CD8-positive, alpha-beta memory T cell (primary cell): ENCODE measurements at regions not wholly inside any gene's neighbourhood (a gene's known extent, or its start where the extent isn't known, plus 50 kb on each side); places are given as distances from the start of the nearest gene placed in this dataset.

ENCODE experiments used
- CTCF ChIA-PET: fragments of 350-600 bp; sonication (Branson Sonifier 250); formaldehyde crosslinking; loops from one replicate; lab custom pipeline; 2021; ENCODE audit warnings: antibody characterized with exemption; lab: Charles Lee
- POLR2A ChIA-PET: fragments of 350-600 bp; sonication (Branson Sonifier 250); formaldehyde crosslinking; loops from one replicate; lab custom pipeline; 2021; ENCODE audit warnings: antibody characterized with exemption; lab: Charles Lee
- DNase-seq, 5 donors: peaks; one replicate each; pipeline versions ENCODE4 v3.0.0 to v3.0.0-alpha.2; 2020 to 2022; ENCODE audit warnings: mixed read lengths in 1 of 5
- H3K27ac ChIP-seq: one replicate; pipeline ENCODE4 v1.7.0; 2013; ENCODE audit warnings: low read depth, mild to moderate bottlenecking, low read length, moderate library complexity
- H3K27me3 ChIP-seq: 2 replicates; pipeline ENCODE4 v1.7.0; 2013; ENCODE audit warnings: low read length, mild to moderate bottlenecking; ENCODE audit not compliant: insufficient read depth, poor library complexity, severe bottlenecking
- H3K36me3 ChIP-seq: 2 replicates; pipeline ENCODE4 v1.7.0; 2013; ENCODE audit warnings: mild to moderate bottlenecking, low read length, moderate library complexity; ENCODE audit not compliant: insufficient read depth
- H3K4me1 ChIP-seq: 2 replicates; pipeline ENCODE4 v1.7.0; 2013; ENCODE audit warnings: mild to moderate bottlenecking, low read length, moderate library complexity; ENCODE audit not compliant: insufficient read depth
- H3K4me3 ChIP-seq: 2 replicates; pipeline ENCODE4 v1.7.0; 2013; ENCODE audit warnings: mild to moderate bottlenecking, low read length
- H3K9me3 ChIP-seq: 2 replicates; pipeline ENCODE4 v1.7.0; 2013; ENCODE audit warnings: mild to moderate bottlenecking, low read length
- H3K27ac Mint-ChIP-seq, 8 donors: one replicate each; pipeline ENCODE4 v1.8.0; 2020 to 2021; ENCODE audit warnings: mixed read lengths in 8 of 8, mild to moderate bottlenecking in 6 of 8, inconsistent platforms in 3 of 8, moderate library complexity in 3 of 8
- H3K27me3 Mint-ChIP-seq, 2 donors: one replicate each; pipeline ENCODE4 v1.8.0; 2020 to 2021; ENCODE audit warnings: mixed read lengths in 2 of 2, mild to moderate bottlenecking in 1 of 2, moderate library complexity in 1 of 2
- H3K36me3 Mint-ChIP-seq, 3 donors: one replicate each; pipeline ENCODE4 v1.8.0; 2020 to 2021; ENCODE audit warnings: mixed read lengths in 3 of 3, inconsistent platforms in 1 of 3, mild to moderate bottlenecking in 1 of 3
- H3K4me1 Mint-ChIP-seq, 3 donors: one replicate each; pipeline ENCODE4 v1.8.0; 2020 to 2021; ENCODE audit warnings: mixed read lengths in 3 of 3, inconsistent platforms in 1 of 3, mild to moderate bottlenecking in 1 of 3
- H3K4me3 Mint-ChIP-seq, 7 donors: one replicate each; pipeline ENCODE4 v1.8.0; 2020 to 2021; ENCODE audit warnings: mixed read lengths in 7 of 7, mild to moderate bottlenecking in 6 of 7, moderate library complexity in 4 of 7, inconsistent platforms in 2 of 7
- H3K9me3 Mint-ChIP-seq, 5 donors: one replicate each; pipeline ENCODE4 v1.8.0; 2020 to 2022; ENCODE audit warnings: mixed read lengths in 5 of 5, mild to moderate bottlenecking in 3 of 5, moderate library complexity in 2 of 5, inconsistent platforms in 1 of 5

DNA sequence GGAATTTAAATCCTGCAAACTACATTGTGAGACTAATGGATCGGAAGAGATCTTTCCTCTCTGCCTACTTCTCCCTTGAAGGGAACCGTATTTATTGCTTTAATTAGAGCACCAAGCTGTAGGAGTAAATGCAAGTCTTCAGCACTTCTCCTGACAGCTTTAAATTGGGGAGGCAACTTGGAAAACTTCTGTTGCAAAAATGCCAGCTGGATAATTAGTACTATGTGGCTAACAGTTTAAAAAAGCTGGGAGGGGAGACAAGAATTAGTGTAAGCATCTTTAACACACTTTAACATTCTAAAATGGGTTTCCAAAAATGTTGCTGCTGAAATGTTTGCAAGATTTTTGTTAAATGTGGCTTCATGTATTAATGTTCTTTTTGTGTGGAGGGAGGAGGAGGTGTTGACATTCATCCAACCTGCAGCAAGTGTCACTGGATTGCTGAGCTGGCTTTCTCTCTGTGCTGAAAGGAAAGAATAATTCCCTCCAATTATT, 108.5 kb downstream of the PCTP start:
- no peaks in the 10 kb centered on the region for H3K27me3 ChIP-seq
- no peaks in the 10 kb centered on the region for H3K36me3 ChIP-seq
- H3K4me1 Mint-ChIP-seq = no peaks in the 10 kb centered on the region
- H3K4me3 Mint-ChIP-seq = no peak overlapping the region
- H3K36me3 Mint-ChIP-seq = no peaks in the 10 kb centered on the region
- H3K9me3 ChIP-seq = no peaks in the 10 kb centered on the region
- H3K4me1 ChIP-seq = no peaks in the 10 kb centered on the region
- no peak overlapping the region for H3K4me3 ChIP-seq
- DNase-seq = no peak
- CTCF ChIA-PET = no interaction called here
- POLR2A ChIA-PET = no interaction called here
- no peak overlapping the region for H3K27ac ChIP-seq
- peaks cover 3 to 7% of the 10 kb centered on the region in 2 donors for H3K27me3 Mint-ChIP-seq
- H3K27ac Mint-ChIP-seq = no peak overlapping the region
- H3K9me3 Mint-ChIP-seq = peaks cover 0 to 4% (median 0%) of the 10 kb centered on the region in 5 donors

DNA sequence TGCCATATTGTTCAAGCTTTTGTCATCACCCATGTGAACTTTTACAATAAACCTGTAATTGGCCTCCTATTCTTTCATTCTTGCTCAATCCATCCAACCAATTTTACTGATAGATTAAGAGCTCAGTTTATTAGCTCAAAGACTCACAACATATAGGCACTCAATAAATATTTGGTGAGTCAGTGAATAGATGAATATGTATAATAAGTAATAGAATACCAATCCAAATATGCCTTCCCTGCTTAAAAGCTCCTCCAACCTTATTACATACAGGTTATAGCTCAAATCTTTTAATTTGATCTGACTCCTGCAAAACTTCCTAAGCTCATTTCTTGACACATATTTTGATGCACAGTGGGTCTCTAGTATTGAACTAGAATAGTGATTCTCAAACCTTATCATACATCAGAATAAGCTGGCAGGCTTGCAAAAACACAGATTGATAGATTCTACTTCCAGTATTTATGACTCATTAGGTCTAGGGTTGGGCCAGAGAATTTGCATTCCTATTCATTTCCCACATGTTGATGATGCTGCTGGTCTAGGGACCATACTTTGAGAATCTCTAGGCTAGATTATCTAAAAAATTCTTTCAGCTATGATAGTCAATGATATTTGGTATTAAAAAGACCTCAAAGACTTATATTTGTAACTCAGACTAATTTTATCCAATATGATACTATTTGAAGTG, 114.4 kb downstream of the PCTP start:
- Mint-ChIP-seq H3K27me3 (no peaks in the 10 kb centered on the region), H3K4me3 (no peak overlapping the region), H3K27ac (no peak overlapping the region), H3K36me3 (peaks cover 0 to 1% (median 0%) of the 10 kb centered on the region in 3 donors), H3K9me3 (peaks cover 0 to 13% (median 2%) of the 10 kb centered on the region in 5 donors), H3K4me1 (no peaks in the 10 kb centered on the region)
- no peak for DNase-seq
- Histone ChIP-seq H3K27ac (no peak overlapping the region), H3K9me3 (no peaks in the 10 kb centered on the region), H3K27me3 (no peaks in the 10 kb centered on the region), H3K36me3 (no peaks in the 10 kb centered on the region), H3K4me3 (no peak overlapping the region), H3K4me1 (no peaks in the 10 kb centered on the region)
- ChIA-PET CTCF (no interaction called here), POLR2A (no interaction called here)

DNA sequence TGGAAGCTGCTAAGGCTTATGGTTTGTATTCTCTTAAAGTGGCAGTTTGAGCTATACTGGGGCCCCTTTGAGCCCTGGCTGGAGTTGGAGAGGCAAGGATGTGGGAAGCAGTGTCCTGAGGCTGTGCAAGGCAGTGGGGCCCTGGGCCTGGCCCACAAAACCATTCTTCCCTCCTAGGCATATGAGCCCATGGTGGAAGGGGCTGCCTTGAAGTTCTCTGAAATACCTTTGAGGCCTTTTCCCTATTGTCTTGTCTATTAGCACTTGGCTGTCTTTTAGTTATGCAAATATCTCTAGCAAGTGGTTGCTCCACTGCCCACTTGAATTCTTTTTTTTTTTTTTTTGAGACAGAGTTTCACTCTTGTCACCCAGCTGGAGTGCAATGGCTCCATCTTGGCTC, 119.2 kb downstream of the PCTP start:
- CTCF ChIA-PET = no interaction called here
- H3K9me3 ChIP-seq = no peaks in the 10 kb centered on the region
- H3K27ac ChIP-seq = no peak overlapping the region
- no peaks in the 10 kb centered on the region for H3K4me1 ChIP-seq
- no peaks in the 10 kb centered on the region for H3K27me3 Mint-ChIP-seq
- H3K27me3 ChIP-seq = no peaks in the 10 kb centered on the region
- H3K4me3 Mint-ChIP-seq = no peak overlapping the region
- no peaks in the 10 kb centered on the region for H3K4me1 Mint-ChIP-seq
- H3K9me3 Mint-ChIP-seq = peaks cover 0 to 13% (median 3%) of the 10 kb centered on the region in 5 donors
- no peak for DNase-seq
- no peak overlapping the region for H3K27ac Mint-ChIP-seq
- peaks cover 0 to 1% (median 0%) of the 10 kb centered on the region in 3 donors for H3K36me3 Mint-ChIP-seq
- POLR2A ChIA-PET = no interaction called here
- no peaks in the 10 kb centered on the region for H3K36me3 ChIP-seq
- no peak overlapping the region for H3K4me3 ChIP-seq

DNA sequence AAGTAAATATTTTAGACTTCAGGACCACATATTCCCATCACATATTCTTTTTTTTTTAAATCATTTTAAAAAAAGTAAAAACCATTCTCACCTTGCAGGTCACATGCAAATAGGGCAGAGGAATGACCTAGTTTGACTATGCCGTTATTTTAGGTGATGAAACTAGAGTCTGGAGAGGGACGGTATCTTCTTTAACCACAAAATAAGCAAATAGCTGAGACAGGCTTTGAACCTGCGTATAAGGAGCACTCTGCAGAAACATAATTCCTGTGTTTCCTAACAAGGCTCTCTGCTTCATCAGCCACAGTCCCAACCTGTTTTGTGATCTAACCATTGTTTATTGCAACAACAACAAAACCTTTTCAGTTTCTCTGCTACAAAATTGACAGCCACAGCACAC, 121.5 kb downstream of the PCTP start:
- DNase-seq = no peak
- Mint-ChIP-seq H3K9me3 (peaks cover 0 to 10% (median 3%) of the 10 kb centered on the region in 5 donors), H3K27me3 (peaks cover 0 to 1% of the 10 kb centered on the region in 2 donors), H3K4me3 (no peak overlapping the region), H3K4me1 (no peaks in the 10 kb centered on the region), H3K36me3 (no peaks in the 10 kb centered on the region), H3K27ac (no peak overlapping the region)
- Histone ChIP-seq H3K4me3 (no peak overlapping the region), H3K9me3 (no peaks in the 10 kb centered on the region), H3K27me3 (no peaks in the 10 kb centered on the region), H3K27ac (no peak overlapping the region), H3K4me1 (no peaks in the 10 kb centered on the region), H3K36me3 (no peaks in the 10 kb centered on the region)
- ChIA-PET POLR2A (no interaction called here), CTCF (no interaction called here)

DNA sequence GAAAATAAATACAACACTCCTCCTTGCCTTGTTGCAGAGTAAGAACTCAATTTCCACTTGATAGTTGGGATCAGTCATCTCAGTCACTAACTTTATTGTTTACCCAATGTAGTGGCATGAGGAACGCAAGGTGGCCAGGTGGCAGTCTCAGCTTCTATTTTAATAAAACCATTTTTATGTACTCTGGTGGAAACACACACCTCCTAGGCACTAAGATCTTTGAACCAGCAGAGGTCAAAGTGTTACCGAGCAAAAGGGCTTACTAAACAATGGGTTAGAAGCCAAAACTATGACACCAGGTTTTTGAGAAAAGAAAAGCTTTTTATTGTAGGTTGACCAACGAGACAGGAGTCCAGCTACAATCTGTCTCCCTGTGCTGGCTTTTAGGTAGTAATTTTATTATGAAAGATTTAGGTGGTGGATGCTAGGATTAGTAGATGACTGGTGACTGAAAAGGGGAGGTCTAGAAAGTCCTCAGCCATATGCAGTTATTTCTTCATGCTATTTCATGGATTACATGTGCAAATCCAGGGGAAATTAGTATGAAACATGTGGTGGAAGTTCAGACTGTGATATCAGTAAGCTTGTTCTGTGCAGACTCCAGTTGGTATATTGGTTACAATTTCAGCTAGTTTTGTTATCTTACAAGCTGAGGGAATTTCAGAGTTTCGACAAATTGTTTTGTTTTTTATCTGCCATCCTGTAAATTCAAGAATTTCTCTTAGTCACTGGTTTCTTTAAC, 122.3 kb downstream of the PCTP start:
- CTCF ChIA-PET = no interaction called here

DNA sequence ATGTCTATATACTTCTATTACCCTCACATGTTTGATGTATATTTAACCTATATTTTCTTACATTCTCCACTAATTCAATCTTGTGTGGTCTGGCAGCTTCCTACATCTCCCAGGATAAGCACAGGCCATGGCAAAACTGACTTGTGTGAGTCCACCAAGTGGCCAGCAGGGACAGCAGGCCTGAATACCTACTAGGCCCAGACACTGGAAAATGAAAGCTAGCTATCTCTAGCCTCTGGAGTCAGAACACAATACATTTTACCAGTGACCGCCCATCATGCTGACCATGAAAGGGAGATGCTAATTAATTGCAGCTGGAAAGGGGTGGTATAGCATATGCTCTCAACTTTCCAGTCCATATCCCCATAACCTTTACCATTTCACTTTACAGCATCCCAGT, 132.3 kb downstream of the PCTP start:
- ChIA-PET CTCF (no interaction called here), POLR2A (no interaction called here)
- Mint-ChIP-seq H3K27ac (no peak overlapping the region), H3K27me3 (peaks cover 2 to 3% of the 10 kb centered on the region in 2 donors), H3K9me3 (peaks cover 0 to 4% (median 0%) of the 10 kb centered on the region in 5 donors), H3K36me3 (no peaks in the 10 kb centered on the region), H3K4me3 (no peak overlapping the region), H3K4me1 (no peaks in the 10 kb centered on the region)
- no peak overlapping the region for H3K4me3 ChIP-seq
- no peaks in the 10 kb centered on the region for H3K4me1 ChIP-seq
- H3K36me3 ChIP-seq = no peaks in the 10 kb centered on the region
- H3K27ac ChIP-seq = no peak overlapping the region
- H3K9me3 ChIP-seq = no peaks in the 10 kb centered on the region
- H3K27me3 ChIP-seq = no peaks in the 10 kb centered on the region
- no peak for DNase-seq

More for the DNA sequence above, 122.3 kb downstream of the PCTP start:
- no peak for DNase-seq
- Histone ChIP-seq H3K27ac (no peak overlapping the region), H3K27me3 (no peaks in the 10 kb centered on the region), H3K4me1 (no peaks in the 10 kb centered on the region), H3K4me3 (no peak overlapping the region), H3K36me3 (no peaks in the 10 kb centered on the region), H3K9me3 (no peaks in the 10 kb centered on the region)
- H3K27me3 Mint-ChIP-seq = peaks cover 0 to 1% of the 10 kb centered on the region in 2 donors
- POLR2A ChIA-PET = no interaction called here
- H3K4me3 Mint-ChIP-seq = no peak overlapping the region
- no peak overlapping the region for H3K27ac Mint-ChIP-seq
- H3K4me1 Mint-ChIP-seq = no peaks in the 10 kb centered on the region
- H3K9me3 Mint-ChIP-seq = peaks cover 0 to 9% (median 3%) of the 10 kb centered on the region in 5 donors
- H3K36me3 Mint-ChIP-seq = no peaks in the 10 kb centered on the region

DNA sequence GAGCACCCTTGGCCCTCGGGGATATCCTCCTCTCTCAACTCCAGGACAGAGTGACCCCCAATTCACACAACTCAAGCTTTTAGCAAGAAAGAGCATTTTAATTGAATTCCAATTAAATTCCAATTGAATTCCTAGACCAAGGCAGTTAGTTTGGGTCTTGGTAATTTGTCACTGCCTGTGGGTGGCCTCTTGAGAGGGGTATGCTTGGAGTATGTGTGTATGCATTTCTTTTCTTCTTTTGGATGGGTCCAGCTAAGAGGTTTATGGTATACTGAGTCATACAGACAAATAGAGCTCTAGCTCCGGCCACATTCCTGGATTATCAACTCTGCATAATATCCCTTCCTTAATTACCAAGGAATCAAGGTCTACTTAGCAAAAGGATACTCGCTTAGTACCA, 136.7 kb downstream of the PCTP start:
- Histone ChIP-seq H3K27ac (no peak overlapping the region), H3K4me3 (no peak overlapping the region), H3K36me3 (no peaks in the 10 kb centered on the region), H3K27me3 (no peaks in the 10 kb centered on the region), H3K4me1 (no peaks in the 10 kb centered on the region), H3K9me3 (no peaks in the 10 kb centered on the region)
- DNase-seq = no peak
- Mint-ChIP-seq H3K36me3 (no peaks in the 10 kb centered on the region), H3K4me1 (no peaks in the 10 kb centered on the region), H3K27me3 (peaks cover 0 to 5% of the 10 kb centered on the region in 2 donors), H3K27ac (no peak overlapping the region), H3K4me3 (no peak overlapping the region), H3K9me3 (peaks cover 0 to 9% (median 0%) of the 10 kb centered on the region in 5 donors)
- ChIA-PET CTCF (no interaction called here), POLR2A (no interaction called here)

DNA sequence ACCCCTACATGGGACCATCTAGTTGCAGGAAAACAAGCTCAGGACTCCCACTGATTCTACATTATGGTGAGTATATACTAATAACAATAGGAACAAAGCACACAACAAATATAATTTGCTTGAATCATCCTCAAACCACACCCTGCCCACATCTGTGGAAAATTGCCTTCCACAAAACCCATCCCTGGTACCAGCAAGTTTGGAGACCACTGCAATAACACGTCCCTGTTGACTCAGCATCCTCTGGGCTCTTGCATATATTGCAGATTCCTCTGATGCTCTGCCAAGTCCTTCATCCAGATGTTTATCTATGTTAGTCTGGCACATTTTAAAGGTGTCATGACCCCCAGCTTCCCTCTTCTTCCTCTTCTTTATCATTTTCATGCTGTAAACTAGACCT, 138.4 kb downstream of the PCTP start:
- Histone ChIP-seq H3K27ac (no peak overlapping the region), H3K36me3 (no peaks in the 10 kb centered on the region), H3K4me3 (no peak overlapping the region), H3K4me1 (no peaks in the 10 kb centered on the region), H3K9me3 (no peaks in the 10 kb centered on the region), H3K27me3 (no peaks in the 10 kb centered on the region)
- Mint-ChIP-seq H3K27me3 (peaks cover 0 to 3% of the 10 kb centered on the region in 2 donors), H3K27ac (no peak overlapping the region), H3K4me1 (no peaks in the 10 kb centered on the region), H3K36me3 (no peaks in the 10 kb centered on the region), H3K9me3 (peaks cover 0 to 5% (median 0%) of the 10 kb centered on the region in 5 donors), H3K4me3 (no peak overlapping the region)
- ChIA-PET POLR2A (no interaction called here), CTCF (no interaction called here)
- DNase-seq = no peak
